ENCODE measurements at regions not wholly inside any gene's neighbourhood (a gene's known extent, or its start where the extent isn't known, plus 50 kb on each side); places are given as distances from the start of the nearest gene placed in this dataset.

- Histone ChIP-seq H3K4me2 (ENCODE audit: extremely low read depth, insufficient read depth, low read length) (no peak overlapping the region), H3K4me1 (ENCODE audit: control insufficient read depth, extremely low read depth, insufficient read depth, low read length) (no peaks in the 10 kb centered on the region), H3K27me3 (ENCODE audit: control insufficient read depth, insufficient read depth, low read length) (no peaks in the 10 kb centered on the region), H3K79me2 (ENCODE audit: control insufficient read depth, insufficient read depth, low read length) (no peaks in the 10 kb centered on the region), H2AFZ (ENCODE audit: low read length) (no peak overlapping the region), H3K9ac (ENCODE audit: insufficient read depth, low read length) (no peak overlapping the region), H4K20me1 (ENCODE audit: control insufficient read depth, extremely low read depth, insufficient read depth, low read length) (no peaks in the 10 kb centered on the region), H3K9me3 (ENCODE audit: control insufficient read depth, insufficient read depth, low read depth, low read length) (no peaks in the 10 kb centered on the region), H3K4me3 (replicated peaks in 1 of 4; ENCODE audit: control extremely low read depth in 1 of 4, insufficient read depth in 1 of 4, low read depth in 3 of 4, low read length in 4 of 4) (no peak overlapping the region), H3K27ac (ENCODE audit: insufficient read depth, low read length) (no peak overlapping the region), H3K36me3 (ENCODE audit: control insufficient read depth, insufficient read depth, low read length) (no peaks in the 10 kb centered on the region)
- no peak for TF ChIP-seq EZH2 (IDR thresholded peaks at IDR 0.05; ENCODE audit: low read length, missing control alignments)
- no peak for TF ChIP-seq CTCF (conservative IDR thresholded peaks at IDR 0.05 in 1 of 2, IDR thresholded peaks at IDR 0.05 in 1 of 2; ENCODE audit: low read depth in 1 of 2, low read length in 2 of 2)
- DNase-seq (ENCODE audit: low read depth in 2 of 2) = peak in 1 of 2 donors; percentile 18
Observed at GRCh38 chr10:33735464-33735923, 401.0 kb upstream of the NRP1 start.

GRCh38 chr10:33734393-33735155, 400.1 kb upstream of the NRP1 start:
- Histone ChIP-seq H3K36me3 (ENCODE audit: control insufficient read depth, insufficient read depth, low read length) (no peaks in the 10 kb centered on the region), H3K4me3 (replicated peaks in 1 of 4; ENCODE audit: control extremely low read depth in 1 of 4, insufficient read depth in 1 of 4, low read depth in 3 of 4, low read length in 4 of 4) (no peak overlapping the region), H4K20me1 (ENCODE audit: control insufficient read depth, extremely low read depth, insufficient read depth, low read length) (no peaks in the 10 kb centered on the region), H3K4me2 (ENCODE audit: extremely low read depth, insufficient read depth, low read length) (no peak overlapping the region), H3K27ac (ENCODE audit: insufficient read depth, low read length) (no peak overlapping the region), H3K9ac (ENCODE audit: insufficient read depth, low read length) (no peak overlapping the region), H3K9me3 (ENCODE audit: control insufficient read depth, insufficient read depth, low read depth, low read length) (no peaks in the 10 kb centered on the region), H2AFZ (ENCODE audit: low read length) (no peak overlapping the region), H3K27me3 (ENCODE audit: control insufficient read depth, insufficient read depth, low read length) (no peaks in the 10 kb centered on the region), H3K4me1 (ENCODE audit: control insufficient read depth, extremely low read depth, insufficient read depth, low read length) (no peaks in the 10 kb centered on the region), H3K79me2 (ENCODE audit: control insufficient read depth, insufficient read depth, low read length) (no peaks in the 10 kb centered on the region)
- DNase-seq (ENCODE audit: low read depth in 2 of 2) = peak; percentile 45 to 62
- TF ChIP-seq CTCF (conservative IDR thresholded peaks at IDR 0.05 in 1 of 2, IDR thresholded peaks at IDR 0.05 in 1 of 2; ENCODE audit: low read depth in 1 of 2, low read length in 2 of 2) = no peak
- TF ChIP-seq EZH2 (IDR thresholded peaks at IDR 0.05; ENCODE audit: low read length, missing control alignments) = no peak

GRCh38 chr10:33733058-33733457, 398.6 kb upstream of the NRP1 start:
- H3K36me3 ChIP-seq (ENCODE audit: control insufficient read depth, insufficient read depth, low read length) = no peaks in the 10 kb centered on the region
- H3K4me1 ChIP-seq (ENCODE audit: control insufficient read depth, extremely low read depth, insufficient read depth, low read length) = no peaks in the 10 kb centered on the region
- no peaks in the 10 kb centered on the region for H3K27me3 ChIP-seq (ENCODE audit: control insufficient read depth, insufficient read depth, low read length)
- H3K27ac ChIP-seq (ENCODE audit: insufficient read depth, low read length) = no peak overlapping the region
- H3K4me3 ChIP-seq (replicated peaks in 1 of 4; ENCODE audit: control extremely low read depth in 1 of 4, insufficient read depth in 1 of 4, low read depth in 3 of 4, low read length in 4 of 4) = no peak overlapping the region
- TF ChIP-seq CTCF (conservative IDR thresholded peaks at IDR 0.05 in 1 of 2, IDR thresholded peaks at IDR 0.05 in 1 of 2; ENCODE audit: low read depth in 1 of 2, low read length in 2 of 2) (no peak), EZH2 (IDR thresholded peaks at IDR 0.05; ENCODE audit: low read length, missing control alignments) (no peak)
- no peak overlapping the region for H3K4me2 ChIP-seq (ENCODE audit: extremely low read depth, insufficient read depth, low read length)
- H3K9me3 ChIP-seq (ENCODE audit: control insufficient read depth, insufficient read depth, low read depth, low read length) = no peaks in the 10 kb centered on the region
- no peak overlapping the region for H3K9ac ChIP-seq (ENCODE audit: insufficient read depth, low read length)
- no peak for DNase-seq (ENCODE audit: low read depth in 2 of 2)
- no peaks in the 10 kb centered on the region for H4K20me1 ChIP-seq (ENCODE audit: control insufficient read depth, extremely low read depth, insufficient read depth, low read length)
- no peaks in the 10 kb centered on the region for H3K79me2 ChIP-seq (ENCODE audit: control insufficient read depth, insufficient read depth, low read length)
- no peak overlapping the region for H2AFZ ChIP-seq (ENCODE audit: low read length)
